SK-N-SH treated with all-trans-retinoic acid at 6 μM for 48 hours (cell line): ENCODE measurements at regions not wholly inside any gene's neighbourhood (a gene's known extent, or its start where the extent isn't known, plus 50 kb on each side); places are given as distances from the start of the nearest gene placed in this dataset.

Experiments used
- OSR1 ChIP-seq: fragments of 250-450 bp; sonication (Bioruptor Pico); IDR thresholded peaks from 2 replicates; pipeline ENCODE4 v1.8.0; 2022; ENCODE audit warnings: moderate library complexity, mild to moderate bottlenecking, inconsistent platforms
- PATZ1 ChIP-seq: fragments of 250-450 bp; sonication (Bioruptor Pico); IDR thresholded peaks from 2 replicates; pipeline ENCODE4 v1.8.0; 2020; ENCODE audit warnings: mild to moderate bottlenecking, moderate library complexity, borderline replicate concordance
- ZC3H10 ChIP-seq: fragments of 250-450 bp; sonication (Bioruptor Pico); IDR thresholded peaks from 2 replicates; pipeline ENCODE4 v1.5.1; 2021; ENCODE audit warnings: mild to moderate bottlenecking, moderate library complexity

GRCh38 chr12:47360093-47360480 is 280.3 kb upstream of the AMIGO2 start:
- TF ChIP-seq OSR1 = no peak
- no peak for TF ChIP-seq PATZ1 (CRISPR knock-in tag)
- TF ChIP-seq ZC3H10 (CRISPR knock-in tag) = no peak
